ENCODE measurements at regions not wholly inside any gene's neighbourhood (a gene's known extent, or its start where the extent isn't known, plus 50 kb on each side); places are given as distances from the start of the nearest gene placed in this dataset.

- Mint-ChIP-seq H3K27ac (ENCODE audit: unreplicated experiment) (no peak overlapping the region), H3K4me3 (ENCODE audit: low read depth, unreplicated experiment) (no peak overlapping the region), H3K27me3 (ENCODE audit: unreplicated experiment) (no peaks in the 10 kb centered on the region), H3K4me1 (ENCODE audit: low read depth, unreplicated experiment) (no peaks in the 10 kb centered on the region), H3K36me3 (ENCODE audit: insufficient read depth, unreplicated experiment) (no peaks in the 10 kb centered on the region), H3K9me3 (ENCODE audit: low read depth, unreplicated experiment) (no peaks in the 10 kb centered on the region)
- intact Hi-C loops (cut with micrococcal nuclease; ENCODE audit: unreplicated experiment) = no loop called here
- CTCF ChIA-PET = no interaction called here
- no TSS peak for BruUV-seq (replicated peaks)
- DNase-seq = no peak
- no peak for TF ChIP-seq CTCF (IDR thresholded peaks at IDR 0.05; ENCODE audit: unreplicated experiment)
Measured at GRCh38 chr4:34619531-34620162, 1624.7 kb downstream of the ARAP2 start.

DNA sequence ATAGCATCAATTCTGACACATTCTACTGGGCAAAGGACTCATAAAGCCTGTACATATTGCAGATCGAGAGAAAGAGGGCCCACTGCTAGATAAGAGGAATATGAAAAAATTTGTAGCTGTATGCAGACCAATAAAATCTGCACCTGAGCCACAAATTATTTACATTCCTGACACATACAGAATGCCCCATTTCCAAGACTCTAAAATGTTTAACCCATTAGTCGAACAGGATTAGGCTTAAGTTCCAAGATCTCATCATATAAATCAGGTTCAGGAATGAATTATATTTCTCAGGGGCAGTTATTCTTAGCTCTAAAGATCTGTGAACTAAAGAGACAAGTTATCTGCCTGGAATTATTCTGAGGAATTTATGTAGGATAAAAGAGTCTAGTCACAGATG lies 1615.8 kb downstream of the ARAP2 start:
- CTCF ChIA-PET = no interaction called here
- H3K36me3 Mint-ChIP-seq (ENCODE audit: insufficient read depth, unreplicated experiment) = no peaks in the 10 kb centered on the region

GRCh38 chr4:34629451-34629850 lies 1614.9 kb downstream of the ARAP2 start:
- H3K9me3 Mint-ChIP-seq (ENCODE audit: low read depth, unreplicated experiment) = peaks cover 8% of the 10 kb centered on the region
- no peaks in the 10 kb centered on the region for H3K36me3 Mint-ChIP-seq (ENCODE audit: insufficient read depth, unreplicated experiment)
- no peaks in the 10 kb centered on the region for H3K4me1 Mint-ChIP-seq (ENCODE audit: low read depth, unreplicated experiment)
- intact Hi-C loops (cut with micrococcal nuclease; ENCODE audit: unreplicated experiment) = no loop called here
- no peak for TF ChIP-seq CTCF (IDR thresholded peaks at IDR 0.05; ENCODE audit: unreplicated experiment)
- no peak overlapping the region for H3K27ac Mint-ChIP-seq (ENCODE audit: unreplicated experiment)
- BruUV-seq (replicated peaks) = no TSS peak
- H3K27me3 Mint-ChIP-seq (ENCODE audit: unreplicated experiment) = no peaks in the 10 kb centered on the region
- no peak for DNase-seq
- H3K4me3 Mint-ChIP-seq (ENCODE audit: low read depth, unreplicated experiment) = no peak overlapping the region
- CTCF ChIA-PET = no interaction called here

More for the DNA sequence above, 1615.8 kb downstream of the ARAP2 start:
- BruUV-seq (replicated peaks) = no TSS peak
- intact Hi-C loops (cut with micrococcal nuclease; ENCODE audit: unreplicated experiment) = no loop called here
- Mint-ChIP-seq H3K9me3 (ENCODE audit: low read depth, unreplicated experiment) (peaks cover 8% of the 10 kb centered on the region), H3K27ac (ENCODE audit: unreplicated experiment) (no peak overlapping the region), H3K4me3 (ENCODE audit: low read depth, unreplicated experiment) (no peak overlapping the region), H3K4me1 (ENCODE audit: low read depth, unreplicated experiment) (no peaks in the 10 kb centered on the region), H3K27me3 (ENCODE audit: unreplicated experiment) (no peaks in the 10 kb centered on the region)
- no peak for TF ChIP-seq CTCF (IDR thresholded peaks at IDR 0.05; ENCODE audit: unreplicated experiment)
- DNase-seq = no peak

DNA sequence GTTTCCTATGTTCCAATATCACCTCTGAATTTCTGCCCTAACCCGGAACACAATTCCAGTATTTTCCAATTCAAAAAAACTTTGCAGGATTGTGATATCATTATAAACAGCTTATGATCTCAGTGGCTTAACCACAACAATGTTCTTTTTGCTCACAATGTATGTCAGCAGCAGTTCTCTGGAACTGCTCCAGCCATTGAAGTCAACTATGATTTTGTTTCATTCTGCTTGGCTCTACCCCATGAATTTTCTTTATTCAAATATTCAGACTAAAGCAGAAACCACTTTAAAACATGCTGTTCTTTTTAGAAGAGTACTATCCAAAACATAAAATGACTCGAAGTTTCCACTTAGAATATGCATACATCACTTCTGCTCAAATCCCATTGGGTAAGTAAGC lies 1611.1 kb downstream of the ARAP2 start:
- intact Hi-C loops (cut with micrococcal nuclease; ENCODE audit: unreplicated experiment) = no loop called here
- CTCF ChIA-PET = no interaction called here
- no peak for TF ChIP-seq CTCF (IDR thresholded peaks at IDR 0.05; ENCODE audit: unreplicated experiment)
- H3K36me3 Mint-ChIP-seq (ENCODE audit: insufficient read depth, unreplicated experiment) = no peaks in the 10 kb centered on the region
- peaks cover 4% of the 10 kb centered on the region for H3K9me3 Mint-ChIP-seq (ENCODE audit: low read depth, unreplicated experiment)
- no peak overlapping the region for H3K27ac Mint-ChIP-seq (ENCODE audit: unreplicated experiment)
- H3K4me3 Mint-ChIP-seq (ENCODE audit: low read depth, unreplicated experiment) = no peak overlapping the region
- no peaks in the 10 kb centered on the region for H3K4me1 Mint-ChIP-seq (ENCODE audit: low read depth, unreplicated experiment)
- BruUV-seq (replicated peaks) = no TSS peak
- no peaks in the 10 kb centered on the region for H3K27me3 Mint-ChIP-seq (ENCODE audit: unreplicated experiment)
- no peak for DNase-seq

All from Calu3 (cell line).